Astrocyte (in vitro differentiated cells and primary cell): ENCODE measurements at regions not wholly inside any gene's neighbourhood (a gene's known extent, or its start where the extent isn't known, plus 50 kb on each side); places are given as distances from the start of the nearest gene placed in this dataset.

ENCODE experiments used
- DNase-seq: peaks from one replicate; pipeline ENCODE4 v3.0.0-alpha.2; 2010; ENCODE audit warnings: low read depth
- FAIRE-seq: peaks from 2 replicates; lab custom pipeline; 2011; peaks lifted over from hg19 to GRCh38; lab: Jason Lieb, UNC
- H2AFZ ChIP-seq: 2 replicates; pipeline ENCODE4 v1.6.0; 2012; ENCODE audit warnings: low read depth, low read length, inconsistent platforms
- H3K27ac ChIP-seq: 2 replicates; pipeline ENCODE4 v1.5.1; 2011; ENCODE audit warnings: low read depth, low read length, inconsistent platforms
- H3K27me3 ChIP-seq: 2 replicates; pipeline ENCODE4 v1.6.0; 2011; ENCODE audit warnings: low read length, inconsistent platforms; ENCODE audit not compliant: insufficient read depth
- H3K36me3 ChIP-seq: 2 replicates; pipeline ENCODE4 v1.5.1; 2011; ENCODE audit warnings: low read length, inconsistent platforms; ENCODE audit not compliant: insufficient read depth
- H3K4me1 ChIP-seq: 2 replicates; pipeline ENCODE4 v1.5.1; 2011; ENCODE audit warnings: low read length, inconsistent platforms; ENCODE audit not compliant: insufficient read depth
- H3K4me2 ChIP-seq: 2 replicates; pipeline ENCODE4 v1.6.0; 2012; ENCODE audit warnings: low read length, inconsistent platforms
- H3K4me3 ChIP-seq: 2 replicates; pipeline ENCODE4 v1.5.1; 2011; ENCODE audit warnings: low read depth, mild to moderate bottlenecking, low read length, inconsistent platforms; ENCODE audit not compliant: insufficient read depth
- H3K79me2 ChIP-seq: 2 replicates; pipeline ENCODE4 v1.6.0; 2012; ENCODE audit warnings: mild to moderate bottlenecking, low read length, inconsistent platforms; ENCODE audit not compliant: insufficient read depth
- H3K9ac ChIP-seq: 2 replicates; pipeline ENCODE4 v1.6.0; 2012; ENCODE audit warnings: mild to moderate bottlenecking, low read length, inconsistent platforms
- H3K9me3 ChIP-seq: 2 replicates; pipeline ENCODE4 v1.5.1; 2012; ENCODE audit warnings: low read depth, mild to moderate bottlenecking, low read length, inconsistent platforms; ENCODE audit not compliant: insufficient read depth
- H4K20me1 ChIP-seq: 2 replicates; pipeline ENCODE4 v1.6.0; 2012; ENCODE audit warnings: low read length, inconsistent platforms; ENCODE audit not compliant: insufficient read depth
- H3K27ac Mint-ChIP-seq: one replicate; pipeline ENCODE4 v1.8.0; 2021; ENCODE audit warnings: mild to moderate bottlenecking, mixed read lengths; ENCODE audit not compliant: unreplicated experiment
- H3K27me3 Mint-ChIP-seq: one replicate; pipeline ENCODE4 v1.8.0; 2021; ENCODE audit warnings: low read depth, mixed read lengths; ENCODE audit not compliant: unreplicated experiment
- H3K36me3 Mint-ChIP-seq: one replicate; pipeline ENCODE4 v1.8.0; 2021; ENCODE audit warnings: low read depth, mixed read lengths; ENCODE audit not compliant: unreplicated experiment
- H3K4me1 Mint-ChIP-seq: one replicate; pipeline ENCODE4 v1.8.0; 2021; ENCODE audit warnings: low read depth, mixed read lengths; ENCODE audit not compliant: unreplicated experiment
- H3K4me3 Mint-ChIP-seq: one replicate; pipeline ENCODE4 v1.8.0; 2021; ENCODE audit warnings: mild to moderate bottlenecking, moderate library complexity, mixed read lengths; ENCODE audit not compliant: unreplicated experiment
- H3K9me3 Mint-ChIP-seq: one replicate; pipeline ENCODE4 v1.8.0; 2021; ENCODE audit warnings: mild to moderate bottlenecking, mixed read lengths; ENCODE audit not compliant: unreplicated experiment
- CTCF ChIP-seq: IDR thresholded peaks from 2 replicates; pipeline ENCODE4 v1.5.1; 2011; ENCODE audit warnings: low read depth, mild to moderate bottlenecking, inconsistent platforms, low read length, moderate library complexity; ENCODE audit not compliant: insufficient read depth
- EZH2 ChIP-seq: IDR thresholded peaks from 2 replicates; pipeline ENCODE4 v1.6.1; 2012; ENCODE audit warnings: mild to moderate bottlenecking, low read length, inconsistent platforms; ENCODE audit not compliant: insufficient read depth

GRCh38 chr11:116051494-116051893 is 547.3 kb upstream of the CADM1 start:
- Histone ChIP-seq H3K9me3 (peaks cover 3% of the 10 kb centered on the region), H2AFZ (no peak overlapping the region), H3K4me3 (no peak overlapping the region), H4K20me1 (no peaks in the 10 kb centered on the region), H3K36me3 (no peaks in the 10 kb centered on the region), H3K4me1 (no peaks in the 10 kb centered on the region), H3K79me2 (no peaks in the 10 kb centered on the region), H3K27me3 (peaks cover 2% of the 10 kb centered on the region), H3K9ac (no peak overlapping the region), H3K27ac (no peak overlapping the region), H3K4me2 (no peak overlapping the region)
- Mint-ChIP-seq H3K4me3 (no peak overlapping the region), H3K36me3 (no peaks in the 10 kb centered on the region), H3K4me1 (peaks cover 2% of the 10 kb centered on the region), H3K27ac (no peak overlapping the region), H3K27me3 (peaks cover 48% of the 10 kb centered on the region), H3K9me3 (peaks cover 2% of the 10 kb centered on the region)
- TF ChIP-seq CTCF (no peak), EZH2 (no peak)
- no peak for DNase-seq
- FAIRE-seq = no peak

GRCh38 chr11:116049383-116049782 is 545.2 kb upstream of the CADM1 start:
- Histone ChIP-seq H3K36me3 (no peaks in the 10 kb centered on the region), H2AFZ (no peak overlapping the region), H3K9me3 (peaks cover 3% of the 10 kb centered on the region), H3K4me3 (no peak overlapping the region), H3K79me2 (no peaks in the 10 kb centered on the region), H3K9ac (no peak overlapping the region), H3K4me1 (no peaks in the 10 kb centered on the region), H3K27me3 (peaks cover 2% of the 10 kb centered on the region), H3K4me2 (no peak overlapping the region), H4K20me1 (no peaks in the 10 kb centered on the region), H3K27ac (no peak overlapping the region)
- Mint-ChIP-seq H3K36me3 (no peaks in the 10 kb centered on the region), H3K27ac (no peak overlapping the region), H3K4me3 (no peak overlapping the region), H3K9me3 (peaks cover 2% of the 10 kb centered on the region), H3K4me1 (no peaks in the 10 kb centered on the region), H3K27me3 (peaks cover 63% of the 10 kb centered on the region)
- no peak for TF ChIP-seq EZH2
- TF ChIP-seq CTCF = no peak
- no peak for DNase-seq
- no peak for FAIRE-seq

GRCh38 chr11:116046127-116046526 is 541.9 kb upstream of the CADM1 start:
- H3K4me2 ChIP-seq = no peak overlapping the region
- no peaks in the 10 kb centered on the region for H3K9me3 ChIP-seq
- H3K4me1 Mint-ChIP-seq = no peaks in the 10 kb centered on the region
- peaks cover 58% of the 10 kb centered on the region for H3K27me3 Mint-ChIP-seq
- no peak overlapping the region for H3K4me3 Mint-ChIP-seq
- H3K36me3 ChIP-seq = no peaks in the 10 kb centered on the region
- H4K20me1 ChIP-seq = no peaks in the 10 kb centered on the region
- no peak overlapping the region for H3K4me3 ChIP-seq
- no peaks in the 10 kb centered on the region for H3K4me1 ChIP-seq
- FAIRE-seq (no peak), DNase-seq (no peak)
- no peaks in the 10 kb centered on the region for H3K36me3 Mint-ChIP-seq
- TF ChIP-seq CTCF (no peak), EZH2 (no peak)
- no peaks in the 10 kb centered on the region for H3K79me2 ChIP-seq
- H2AFZ ChIP-seq = no peak overlapping the region
- no peak overlapping the region for H3K27ac ChIP-seq
- H3K27ac Mint-ChIP-seq = no peak overlapping the region
- H3K27me3 ChIP-seq = no peaks in the 10 kb centered on the region
- H3K9me3 Mint-ChIP-seq = no peaks in the 10 kb centered on the region
- no peak overlapping the region for H3K9ac ChIP-seq
